Gastroesophageal sphincter (tissue), 4 donors: ENCODE measurements at regions not wholly inside any gene's neighbourhood (a gene's known extent, or its start where the extent isn't known, plus 50 kb on each side); places are given as distances from the start of the nearest gene placed in this dataset.

ENCODE experiments used
- ATAC-seq: fragments of 150-250 bp; one replicate; pipeline ENCODE4 v1.9.1; 2016; ENCODE audit warnings: mild to moderate bottlenecking, moderate library complexity
- H3K27ac ChIP-seq, 4 donors: fragments of 200-600 bp; sonication (generic) in 3 of 4; 1 replicate in 3 of 4; 2 replicates in 1 of 4; pipeline ENCODE4 v1.5.1; 2016 to 2019
- H3K27me3 ChIP-seq: fragments of 200-600 bp; sonication (generic); one replicate; pipeline ENCODE4 v1.5.1; 2019
- H3K36me3 ChIP-seq, 2 donors: fragments of 200-600 bp; sonication (generic); one replicate each; pipeline ENCODE4 v1.5.1; 2019; ENCODE audit warnings: control low read depth in 1 of 2
- H3K4me1 ChIP-seq, 3 donors: fragments of 200-600 bp; sonication (generic); 1 replicate in 2 of 3; 2 replicates in 1 of 3; pipeline ENCODE4 v1.5.1; 2016 to 2019; ENCODE audit warnings: control low read depth in 2 of 3
- H3K4me3 ChIP-seq, 2 donors: fragments of 200-600 bp; sonication (generic); one replicate each; pipeline ENCODE4 v1.5.1; 2019; ENCODE audit warnings: mild to moderate bottlenecking in 1 of 2, moderate library complexity in 1 of 2
- H3K9me3 ChIP-seq, 3 donors: fragments of 200-600 bp; sonication (generic); one replicate each; pipeline ENCODE4 v1.5.1; 2017 to 2019; ENCODE audit warnings: control low read depth in 2 of 3
- CTCF ChIP-seq, 4 experiments: fragments of 200-600 bp in 2 of 4; fragments of 450-650 bp in 2 of 4; sonication (generic) in 1 of 4; IDR thresholded peaks; one replicate each; pipeline ENCODE4 v1.5.1; 2017 to 2019; ENCODE audit warnings: antibody characterized with exemption in 4 of 4, mild to moderate bottlenecking in 2 of 4, moderate library complexity in 2 of 4
- EP300 ChIP-seq: sonication (generic); formaldehyde crosslinking; IDR thresholded peaks from one replicate; pipeline ENCODE4 v1.6.1; 2017; ENCODE audit warnings: antibody characterized with exemption, mild to moderate bottlenecking
- POLR2A ChIP-seq, 2 donors: fragments of 450-650 bp; IDR thresholded peaks; one replicate each; pipeline ENCODE4 v1.6.1; 2017; ENCODE audit warnings: antibody characterized with exemption in 2 of 2, mild to moderate bottlenecking in 2 of 2, moderate library complexity in 1 of 2
- POLR2AphosphoS5 ChIP-seq: sonication (generic); formaldehyde crosslinking; IDR thresholded peaks from one replicate; pipeline ENCODE4 v1.6.1; 2017; ENCODE audit warnings: antibody characterized with exemption
- WGBS, 2 donors: methylation state at CpG; one replicate each; pipeline ENCODE4 v1.1.5; 2018; ENCODE audit warnings: low coverage in 1 of 2; 5-methylcytosine and 5-hydroxymethylcytosine counted together

- 86 to 100% methylated on average over 1 of the region's 1 CpG for WGBS, 2 donors
- Histone ChIP-seq H3K9me3 (no peaks in the 10 kb centered on the region), H3K36me3 (no peaks in the 10 kb centered on the region), H3K27me3 (no peaks in the 10 kb centered on the region), H3K4me3 (no peak overlapping the region), H3K27ac (no peak overlapping the region), H3K4me1 (peaks cover 0 to 12% (median 0%) of the 10 kb centered on the region in 3 donors)
- no peak for ATAC-seq
- no peak for TF ChIP-seq POLR2AphosphoS5
- TF ChIP-seq EP300 = no peak
- TF ChIP-seq POLR2A (IDR thresholded peaks at IDR 0.05) = no peak
- TF ChIP-seq CTCF (IDR thresholded peaks at IDR 0.05) = no peak
Observed at GRCh38 chr1:67629370-67630075, 55.5 kb upstream of the GADD45A start.

DNA sequence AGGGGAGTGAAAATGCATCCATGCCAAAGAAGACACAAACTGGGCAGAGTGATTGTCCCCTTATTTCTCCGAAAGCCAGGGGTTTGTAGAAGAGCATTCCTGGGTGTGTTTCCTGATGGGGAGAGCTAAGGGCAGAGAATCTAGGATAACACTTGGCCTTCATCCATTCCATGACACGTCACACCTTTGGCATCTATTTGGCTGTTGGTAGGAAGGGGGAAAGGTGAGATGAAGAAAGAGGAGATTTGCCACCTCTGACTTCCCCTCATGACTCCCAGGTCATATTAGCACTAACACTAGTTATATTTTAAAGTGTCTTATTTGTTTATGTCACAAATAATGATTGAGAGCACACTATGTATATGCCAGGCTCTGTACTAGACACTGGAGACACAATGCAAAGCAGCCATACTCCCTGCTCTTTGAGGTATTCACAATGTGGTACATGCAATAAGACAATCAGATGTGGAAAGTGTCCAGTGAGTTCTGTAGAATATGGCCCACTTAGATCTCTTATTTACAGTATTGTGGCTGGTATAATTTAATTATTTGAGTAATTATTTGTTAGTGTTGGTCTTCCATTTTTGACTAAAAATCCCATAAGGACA is 54.5 kb upstream of the GADD45A start:
- no peaks in the 10 kb centered on the region for H3K9me3 ChIP-seq
- H3K36me3 ChIP-seq = no peaks in the 10 kb centered on the region
- ATAC-seq = no peak
- H3K4me1 ChIP-seq = peaks cover 0 to 12% (median 0%) of the 10 kb centered on the region in 3 donors
- TF ChIP-seq EP300 (no peak), CTCF (IDR thresholded peaks at IDR 0.05) (no peak), POLR2AphosphoS5 (no peak), POLR2A (IDR thresholded peaks at IDR 0.05) (no peak)
- no peak overlapping the region for H3K4me3 ChIP-seq
- no peaks in the 10 kb centered on the region for H3K27me3 ChIP-seq
- H3K27ac ChIP-seq = no peak overlapping the region
- WGBS, 2 donors = 79 to 95% methylated on average over 2 of the region's 2 CpGs

- Histone ChIP-seq H3K9me3 (no peaks in the 10 kb centered on the region), H3K27ac (no peak overlapping the region), H3K36me3 (no peaks in the 10 kb centered on the region), H3K27me3 (no peaks in the 10 kb centered on the region), H3K4me1 (peaks cover 0 to 12% (median 0%) of the 10 kb centered on the region in 3 donors), H3K4me3 (no peak overlapping the region)
- ATAC-seq = no peak
- no peak for TF ChIP-seq EP300
- no peak for TF ChIP-seq CTCF (IDR thresholded peaks at IDR 0.05)
- no peak for TF ChIP-seq POLR2AphosphoS5
- no peak for TF ChIP-seq POLR2A (IDR thresholded peaks at IDR 0.05)
- WGBS, 2 donors = 98% methylated on average over 6 of the region's 6 CpGs
Observed at GRCh38 chr1:67632356-67632755, 52.6 kb upstream of the GADD45A start.

DNA sequence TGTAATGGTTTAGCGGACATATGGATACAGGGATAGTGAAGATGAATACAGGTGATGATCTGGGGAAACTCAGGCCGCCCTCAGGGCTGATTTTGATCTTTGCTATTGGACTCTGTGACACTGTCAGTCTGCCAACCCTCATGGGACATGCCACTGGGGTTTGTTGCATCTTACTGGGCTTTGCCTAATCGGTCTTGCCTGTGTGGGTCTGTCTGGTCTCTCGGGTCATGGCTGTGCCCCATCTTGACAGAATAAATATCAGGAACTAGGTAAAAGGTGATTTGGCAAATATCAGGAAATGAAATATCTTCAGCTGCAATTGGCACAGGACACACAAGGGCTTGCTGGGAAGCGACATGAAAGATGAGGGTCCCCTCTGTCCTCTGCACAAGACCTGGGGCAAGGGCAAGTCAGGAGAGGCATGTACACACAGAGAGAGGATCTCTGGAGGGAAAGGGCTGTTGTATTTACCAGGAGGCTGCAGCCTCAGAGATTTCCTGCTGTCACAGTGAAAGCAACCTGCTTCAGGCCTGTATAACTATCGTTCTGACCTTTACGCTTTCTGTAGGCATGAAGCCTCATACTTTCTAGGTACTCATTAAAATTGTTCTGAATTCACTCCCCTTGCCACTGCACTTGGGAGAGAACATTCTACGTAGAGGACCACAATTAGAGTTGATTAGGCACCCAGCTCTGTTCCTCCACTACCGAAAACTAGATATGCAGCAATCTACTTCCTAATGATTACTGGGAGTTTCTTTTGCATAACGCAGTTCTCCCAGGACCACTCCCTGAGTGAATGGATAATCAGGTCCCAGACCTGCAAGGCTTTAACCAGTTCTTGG is 52.0 kb upstream of the GADD45A start:
- H3K4me1 ChIP-seq = peaks cover 0 to 12% (median 0%) of the 10 kb centered on the region in 3 donors
- WGBS, 2 donors = 82 to 85% methylated on average over 4 to 9 of the region's 10 CpGs
- H3K4me3 ChIP-seq = no peak overlapping the region
- H3K9me3 ChIP-seq = no peaks in the 10 kb centered on the region
- TF ChIP-seq POLR2A (IDR thresholded peaks at IDR 0.05) (no peak), POLR2AphosphoS5 (no peak), CTCF (IDR thresholded peaks at IDR 0.05) (no peak), EP300 (no peak)
- no peaks in the 10 kb centered on the region for H3K36me3 ChIP-seq
- ATAC-seq = no peak
- no peaks in the 10 kb centered on the region for H3K27me3 ChIP-seq
- H3K27ac ChIP-seq = no peak overlapping the region
